HG02678 (cell line): ENCODE measurements at regions not wholly inside any gene's neighbourhood (a gene's known extent, or its start where the extent isn't known, plus 50 kb on each side); places are given as distances from the start of the nearest gene placed in this dataset.

Experiments
- ATAC-seq: cut with Tn5 transposase; IDR thresholded peaks from one replicate; pipeline ENCODE4 v1.9.1; 2021; ENCODE audit warnings: mild to moderate bottlenecking, moderate library complexity; ENCODE audit not compliant: unreplicated experiment

GRCh38 chr3:76733073-76733759 lies 306.7 kb upstream of the ROBO2 start:
- ATAC-seq, result no peak

- no peak for ATAC-seq
Observed at GRCh38 chr3:76735152-76735551, 304.7 kb upstream of the ROBO2 start.

- no peak for ATAC-seq
Observed at GRCh38 chr3:76753599-76753998, 286.3 kb upstream of the ROBO2 start.

GRCh38 chr3:76754247-76754646 lies 285.7 kb upstream of the ROBO2 start:
- ATAC-seq, result no peak

GRCh38 chr3:76756577-76756976 lies 283.3 kb upstream of the ROBO2 start:
- no peak for ATAC-seq

GRCh38 chr3:76760336-76760735 lies 279.6 kb upstream of the ROBO2 start:
- ATAC-seq, result no peak

GRCh38 chr3:76765511-76765910 lies 274.4 kb upstream of the ROBO2 start:
- no peak for ATAC-seq

GRCh38 chr3:76768912-76769311 lies 271.0 kb upstream of the ROBO2 start:
- no peak for ATAC-seq

GRCh38 chr3:76776927-76777326 lies 263.0 kb upstream of the ROBO2 start:
- no peak for ATAC-seq

- ATAC-seq, result no peak
Observed at GRCh38 chr3:76788206-76788605, 251.7 kb upstream of the ROBO2 start.

GRCh38 chr3:76789237-76789636 lies 250.7 kb upstream of the ROBO2 start:
- ATAC-seq, result no peak

- ATAC-seq, result no peak
Observed at GRCh38 chr3:76811418-76811817, 228.5 kb upstream of the ROBO2 start.

- no peak for ATAC-seq
Observed at GRCh38 chr3:76812649-76813242, 227.2 kb upstream of the ROBO2 start.

GRCh38 chr3:76815561-76815960 lies 224.3 kb upstream of the ROBO2 start:
- no peak for ATAC-seq

- no peak for ATAC-seq
Observed at GRCh38 chr3:76820481-76820880, 219.4 kb upstream of the ROBO2 start.

- ATAC-seq, result no peak
Observed at GRCh38 chr3:76824658-76825240, 215.2 kb upstream of the ROBO2 start.

- no peak for ATAC-seq
Observed at GRCh38 chr3:76826861-76827260, 213.0 kb upstream of the ROBO2 start.

- no peak for ATAC-seq
Observed at GRCh38 chr3:76827701-76828226, 212.1 kb upstream of the ROBO2 start.

- ATAC-seq, result no peak
Observed at GRCh38 chr3:76834657-76835056, 205.2 kb upstream of the ROBO2 start.

GRCh38 chr3:76841747-76842146 lies 198.2 kb upstream of the ROBO2 start:
- no peak for ATAC-seq

- ATAC-seq, result no peak
Observed at GRCh38 chr3:76842216-76842615, 197.7 kb upstream of the ROBO2 start.

- ATAC-seq, result no peak
Observed at GRCh38 chr3:76855451-76855850, 184.4 kb upstream of the ROBO2 start.
